CD4-positive, alpha-beta T cell treated with Interleukin-21 for 1 hour (primary cell): ENCODE measurements at regions not wholly inside any gene's neighbourhood (a gene's known extent, or its start where the extent isn't known, plus 50 kb on each side); places are given as distances from the start of the nearest gene placed in this dataset.

Experiments
- DNase-seq: peaks from one replicate; pipeline ENCODE4 v3.0.0-alpha.2; 2020

- DNase-seq = no peak
These were observed 53.8 kb upstream of the ASB18 start for GRCh38 chr2:236317938-236318396.

- DNase-seq = no peak
These were observed 54.2 kb upstream of the ASB18 start for GRCh38 chr2:236318401-236318800.

- no peak for DNase-seq
These were observed 54.8 kb upstream of the ASB18 start for GRCh38 chr2:236319036-236319435.

GRCh38 chr2:236321415-236321814, 57.2 kb upstream of the ASB18 start:
- no peak for DNase-seq

- DNase-seq = no peak
These were observed 69.4 kb upstream of the ASB18 start for GRCh38 chr2:236333417-236334121.

GRCh38 chr2:236334122-236334876, 70.1 kb upstream of the ASB18 start:
- DNase-seq = no peak

GRCh38 chr2:236335696-236336574, 71.7 kb upstream of the ASB18 start:
- no peak for DNase-seq

GRCh38 chr2:236336575-236337464, 72.6 kb upstream of the ASB18 start:
- no peak for DNase-seq

- DNase-seq = no peak
These were observed 73.5 kb upstream of the ASB18 start for GRCh38 chr2:236337465-236338325.

- DNase-seq = no peak
These were observed 74.4 kb upstream of the ASB18 start for GRCh38 chr2:236338495-236339184.

GRCh38 chr2:236340251-236340650, 76.0 kb upstream of the ASB18 start:
- DNase-seq = no peak

- DNase-seq = no peak
These were observed 76.9 kb upstream of the ASB18 start for GRCh38 chr2:236341067-236341466.

GRCh38 chr2:236341721-236342120, 77.5 kb upstream of the ASB18 start:
- DNase-seq = no peak

GRCh38 chr2:236342507-236342906, 78.3 kb upstream of the ASB18 start:
- DNase-seq = no peak

- no peak for DNase-seq
These were observed 78.7 kb upstream of the ASB18 start for GRCh38 chr2:236342951-236343350.

GRCh38 chr2:236343400-236344161, 79.4 kb upstream of the ASB18 start:
- peak; percentile 66 for DNase-seq

GRCh38 chr2:236344446-236344845, 80.2 kb upstream of the ASB18 start:
- no peak for DNase-seq

- DNase-seq = no peak
These were observed 81.0 kb upstream of the ASB18 start for GRCh38 chr2:236345081-236345714.

- DNase-seq = no peak
These were observed 82.2 kb upstream of the ASB18 start for GRCh38 chr2:236346366-236346765.
